VCaP (cell line): ENCODE measurements at regions not wholly inside any gene's neighbourhood (a gene's known extent, or its start where the extent isn't known, plus 50 kb on each side); places are given as distances from the start of the nearest gene placed in this dataset.

ENCODE experiments used
- H3K27ac ChIP-seq: fragments of 450-650 bp; 2 replicates; pipeline ENCODE4 v1.5.1; 2017
- TF ChIP-seq, protein P1 (sequence below): fragments of 450-650 bp; conservative IDR thresholded peaks from 2 replicates; pipeline ENCODE4 v1.5.1; 2017; ENCODE audit warnings: mild to moderate bottlenecking, moderate library complexity

DNA sequence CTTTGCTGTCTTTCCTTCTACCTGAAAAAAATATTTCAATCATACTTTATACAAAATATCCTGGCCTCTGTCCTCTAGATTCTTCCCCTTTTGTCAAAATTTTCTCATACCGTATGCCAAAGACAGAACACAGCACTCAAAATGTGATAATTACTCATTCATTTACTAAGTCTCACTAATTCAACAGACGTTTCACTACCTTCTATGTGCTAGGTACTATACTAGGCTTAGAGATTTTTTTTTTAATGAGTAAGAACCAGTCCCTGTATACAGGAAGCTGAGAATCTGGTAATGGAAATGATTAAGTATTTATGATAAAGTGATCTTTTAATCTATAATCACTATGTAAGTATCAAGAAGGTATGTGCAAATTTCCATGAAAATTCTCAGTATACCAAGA is 128.0 kb downstream of the ELAPOR2 start:
- no peak overlapping the region for H3K27ac ChIP-seq
- TF ChIP-seq, protein P1, sequence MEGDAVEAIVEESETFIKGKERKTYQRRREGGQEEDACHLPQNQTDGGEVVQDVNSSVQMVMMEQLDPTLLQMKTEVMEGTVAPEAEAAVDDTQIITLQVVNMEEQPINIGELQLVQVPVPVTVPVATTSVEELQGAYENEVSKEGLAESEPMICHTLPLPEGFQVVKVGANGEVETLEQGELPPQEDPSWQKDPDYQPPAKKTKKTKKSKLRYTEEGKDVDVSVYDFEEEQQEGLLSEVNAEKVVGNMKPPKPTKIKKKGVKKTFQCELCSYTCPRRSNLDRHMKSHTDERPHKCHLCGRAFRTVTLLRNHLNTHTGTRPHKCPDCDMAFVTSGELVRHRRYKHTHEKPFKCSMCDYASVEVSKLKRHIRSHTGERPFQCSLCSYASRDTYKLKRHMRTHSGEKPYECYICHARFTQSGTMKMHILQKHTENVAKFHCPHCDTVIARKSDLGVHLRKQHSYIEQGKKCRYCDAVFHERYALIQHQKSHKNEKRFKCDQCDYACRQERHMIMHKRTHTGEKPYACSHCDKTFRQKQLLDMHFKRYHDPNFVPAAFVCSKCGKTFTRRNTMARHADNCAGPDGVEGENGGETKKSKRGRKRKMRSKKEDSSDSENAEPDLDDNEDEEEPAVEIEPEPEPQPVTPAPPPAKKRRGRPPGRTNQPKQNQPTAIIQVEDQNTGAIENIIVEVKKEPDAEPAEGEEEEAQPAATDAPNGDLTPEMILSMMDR = no peak

DNA sequence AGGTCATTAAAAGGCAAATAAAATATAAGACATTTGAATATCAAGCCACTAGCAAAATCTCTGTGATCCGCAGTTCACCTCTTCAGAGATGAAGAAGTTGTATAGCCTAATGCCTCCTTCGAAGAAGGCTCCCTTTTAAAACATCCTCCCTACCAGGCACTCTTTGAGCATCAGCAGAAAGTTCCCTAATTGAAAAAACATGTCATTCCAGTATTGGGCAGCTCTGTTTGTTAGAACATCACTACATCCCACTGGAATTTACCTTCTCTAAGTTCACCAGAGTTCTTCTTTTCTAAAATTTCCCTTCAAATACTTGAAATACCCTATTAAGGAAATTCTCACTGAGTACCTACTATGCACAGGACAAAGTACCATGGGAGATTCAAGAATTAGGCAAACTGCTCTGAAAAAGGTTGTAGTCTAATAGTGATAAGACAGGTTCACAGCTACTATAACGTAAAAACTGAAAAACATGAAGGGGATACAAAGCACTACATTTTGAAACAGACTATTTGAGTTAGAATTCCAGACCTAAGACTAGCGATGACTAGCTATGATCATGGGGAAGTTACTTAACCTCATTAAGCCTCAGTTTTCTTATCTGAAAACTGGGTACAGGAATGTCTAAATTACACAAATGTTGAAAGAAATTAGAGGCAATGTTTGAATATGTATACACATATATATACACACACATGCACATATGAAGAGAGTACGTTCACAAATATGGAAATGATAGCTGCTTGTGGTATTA is 128.7 kb downstream of the ELAPOR2 start:
- TF ChIP-seq, protein P1 = no peak
- H3K27ac ChIP-seq = no peak overlapping the region

DNA sequence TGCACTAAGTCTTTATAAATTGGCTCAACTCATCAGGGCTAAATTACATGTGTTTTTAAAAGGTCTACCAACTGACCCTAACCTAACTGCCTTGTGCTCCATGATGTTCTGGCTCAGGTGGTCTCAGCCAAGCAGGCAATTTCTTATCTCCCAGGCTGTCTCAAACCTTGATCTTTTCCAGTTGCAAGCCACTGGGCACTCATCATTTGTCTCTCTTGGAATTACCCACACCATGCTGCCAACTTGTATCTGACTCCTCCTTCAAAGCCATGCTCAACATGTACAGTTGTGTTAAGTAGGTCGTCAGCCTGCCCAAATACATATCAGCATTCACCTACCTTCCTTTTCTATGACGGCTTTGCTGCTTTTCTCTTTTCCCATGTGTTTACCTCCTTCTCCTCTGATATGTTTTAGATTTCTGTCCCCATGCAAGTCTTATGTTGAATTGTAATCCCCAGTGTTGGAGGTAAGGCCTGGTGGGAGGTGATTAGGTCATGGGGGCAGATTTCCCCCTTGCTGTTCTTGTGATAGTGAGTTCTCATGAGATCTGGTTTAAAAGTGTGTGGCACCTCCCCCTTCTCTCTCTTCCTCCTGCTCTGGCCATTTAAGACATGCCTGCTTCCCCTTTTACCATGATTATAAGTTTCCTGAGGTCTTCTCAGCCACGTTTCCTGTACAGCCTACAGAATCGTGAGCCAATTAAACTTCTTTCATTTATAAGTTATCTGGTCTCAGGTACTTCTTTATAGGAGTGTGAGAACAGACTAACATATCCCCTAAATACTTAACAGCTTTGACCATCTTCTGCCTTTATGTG is 130.0 kb downstream of the ELAPOR2 start:
- H3K27ac ChIP-seq = no peak overlapping the region
- TF ChIP-seq, protein P1 = no peak

DNA sequence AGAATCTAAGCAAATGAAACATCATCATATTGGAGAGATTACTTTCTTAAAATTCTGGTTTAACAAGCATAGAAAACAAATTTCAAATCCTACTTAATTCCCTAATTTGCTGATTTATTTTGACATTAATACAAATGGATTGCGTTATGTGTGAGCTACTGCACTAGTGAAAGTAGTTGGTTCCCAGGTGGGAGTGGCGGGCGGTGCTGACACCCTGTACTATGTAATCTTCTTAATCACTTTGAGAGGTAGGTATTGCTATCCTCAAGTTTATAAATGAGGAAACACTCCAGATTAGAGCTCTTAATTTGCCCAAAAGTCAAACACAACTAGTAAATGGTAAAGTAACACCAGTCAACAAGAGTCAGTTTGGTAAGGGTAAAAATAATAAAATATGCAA is 131.1 kb downstream of the ELAPOR2 start:
- TF ChIP-seq, protein P1 = no peak
- no peak overlapping the region for H3K27ac ChIP-seq

DNA sequence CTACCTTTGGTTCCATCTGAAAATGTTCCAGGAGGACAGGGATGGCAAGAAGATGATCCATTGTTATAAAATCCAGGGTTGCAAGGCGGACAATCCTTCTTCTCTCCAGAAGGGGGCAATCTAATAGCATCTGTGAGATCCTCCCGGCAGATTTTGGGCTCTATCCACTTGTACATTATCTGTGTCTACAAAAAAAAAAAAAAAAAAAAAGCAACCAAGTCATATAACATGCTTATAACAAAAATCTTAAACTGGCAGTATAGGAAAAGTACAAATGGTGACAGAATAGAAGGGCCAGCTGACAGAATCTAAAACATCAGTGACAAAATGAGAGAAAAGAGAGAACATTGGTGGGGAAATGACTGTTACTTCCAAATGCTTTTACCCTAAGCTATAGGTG is 132.7 kb downstream of the ELAPOR2 start:
- TF ChIP-seq, protein P1 = peak; percentile 83
- H3K27ac ChIP-seq = no peak overlapping the region

DNA sequence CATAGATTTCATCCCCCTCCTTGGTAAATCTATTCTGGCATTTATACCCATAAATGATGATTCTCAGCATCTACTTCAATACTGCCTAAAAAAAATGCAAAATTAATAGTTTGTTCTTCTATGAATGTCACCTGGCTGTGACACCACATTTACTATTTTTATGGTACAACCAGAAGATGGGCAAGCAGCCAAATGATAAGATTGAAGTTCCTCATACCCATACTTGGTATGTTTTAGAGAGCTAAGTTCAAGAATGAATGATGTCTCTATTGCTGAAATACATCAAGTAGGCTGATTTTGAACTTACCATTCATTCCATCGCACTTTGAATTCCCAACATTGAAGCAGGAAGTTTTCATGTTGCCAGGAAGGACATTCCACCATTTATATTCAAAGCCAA is 134.2 kb downstream of the ELAPOR2 start:
- TF ChIP-seq, protein P1 = no peak
- H3K27ac ChIP-seq = no peak overlapping the region

DNA sequence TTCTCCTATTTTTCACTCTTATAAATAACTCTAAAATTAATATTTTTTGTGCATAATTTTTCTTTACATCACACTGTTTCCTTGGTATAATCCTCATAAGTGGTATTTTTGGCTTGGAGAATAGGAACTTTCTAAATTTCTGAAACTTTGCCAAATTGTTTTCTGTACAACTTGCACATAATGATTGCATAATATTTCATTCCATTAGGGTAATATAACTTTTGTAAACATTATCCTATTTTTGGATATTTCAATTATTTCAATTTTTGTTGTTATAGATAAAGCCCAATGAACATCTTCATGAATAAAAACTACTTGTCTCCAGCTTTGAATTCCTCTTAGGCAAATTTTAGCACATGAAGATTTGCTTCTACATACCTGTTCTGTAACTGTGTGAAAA is 135.9 kb downstream of the ELAPOR2 start:
- no peak overlapping the region for H3K27ac ChIP-seq
- TF ChIP-seq, protein P1 = no peak
